Endodermal cell (in vitro differentiated cells): ENCODE measurements at regions not wholly inside any gene's neighbourhood (a gene's known extent, or its start where the extent isn't known, plus 50 kb on each side); places are given as distances from the start of the nearest gene placed in this dataset.

Source experiments
- DNase-seq: peaks from one replicate; pipeline ENCODE4 v3.0.0-alpha.2; 2017
- H3K27ac ChIP-seq: 2 replicates; pipeline ENCODE4 v1.5.1; 2013; ENCODE audit warnings: mild to moderate bottlenecking, low read depth, low read length, moderate library complexity
- H3K27me3 ChIP-seq: 2 replicates; pipeline ENCODE4 v1.6.1; 2013; ENCODE audit warnings: mild to moderate bottlenecking, low read length, moderate library complexity; ENCODE audit not compliant: insufficient read depth, control insufficient read depth, poor library complexity, severe bottlenecking
- H3K36me3 ChIP-seq: 2 replicates; pipeline ENCODE4 v1.7.0; 2013; ENCODE audit warnings: mild to moderate bottlenecking, low read length, moderate library complexity; ENCODE audit not compliant: control insufficient read depth, insufficient read depth
- H3K4me1 ChIP-seq: one replicate; pipeline ENCODE4 v1.7.0; 2013; ENCODE audit warnings: low read length; ENCODE audit not compliant: control insufficient read depth, insufficient read depth
- H3K4me3 ChIP-seq: 2 replicates; pipeline ENCODE4 v1.5.1; 2013; ENCODE audit warnings: mild to moderate bottlenecking, low read length, moderate library complexity
- H3K9ac ChIP-seq: 2 replicates; pipeline ENCODE4 v1.6.1; 2013; ENCODE audit warnings: mild to moderate bottlenecking, low read length, moderate library complexity; ENCODE audit not compliant: poor library complexity, severe bottlenecking; ENCODE audit errors: extremely low read depth
- H3K9me3 ChIP-seq: 2 replicates; pipeline ENCODE4 v1.6.1; 2013; ENCODE audit warnings: mild to moderate bottlenecking, low read length, moderate library complexity; ENCODE audit not compliant: control insufficient read depth
- H3K27ac Mint-ChIP-seq: 2 replicates; pipeline ENCODE4 v1.8.0; 2020; ENCODE audit warnings: mixed read lengths
- H3K27me3 Mint-ChIP-seq: 2 replicates; pipeline ENCODE4 v1.8.0; 2021; ENCODE audit warnings: mild to moderate bottlenecking, mixed read lengths; ENCODE audit not compliant: insufficient read depth
- H3K36me3 Mint-ChIP-seq: 2 replicates; pipeline ENCODE4 v1.8.0; 2020; ENCODE audit warnings: low read depth, mixed read lengths
- H3K4me1 Mint-ChIP-seq: 2 replicates; pipeline ENCODE4 v1.8.0; 2020; ENCODE audit warnings: mixed read lengths
- H3K4me3 Mint-ChIP-seq: 2 replicates; pipeline ENCODE4 v1.8.0; 2020; ENCODE audit warnings: mild to moderate bottlenecking, moderate library complexity, mixed read lengths
- H3K9me3 Mint-ChIP-seq: 2 replicates; pipeline ENCODE4 v1.8.0; 2020; ENCODE audit warnings: mild to moderate bottlenecking, mixed read lengths
- CTCF ChIP-seq: fragments of 200-600 bp; sonication (generic); conservative IDR thresholded peaks from 2 replicates; pipeline ENCODE4 v1.5.0; 2021; ENCODE audit warnings: antibody characterized with exemption, mild to moderate bottlenecking
- WGBS, 2 experiments: methylation state at CpG; one replicate each; pipeline versions ENCODE4 v1.1.5 to v1.1.7; 2013; ENCODE audit warnings: missing lambda C conversion rate in 2 of 2, mixed read lengths in 1 of 2; ENCODE audit not compliant: insufficient coverage in 1 of 2, insufficient read length in 1 of 2; 5-methylcytosine and 5-hydroxymethylcytosine counted together

GRCh38 chr7:84800846-84801245 lies 386.0 kb downstream of the SEMA3D start:
- 95 to 100% methylated on average over 1 of the region's 1 CpG for WGBS, 2 experiments
- Mint-ChIP-seq H3K4me1 (no peaks in the 10 kb centered on the region), H3K4me3 (no peak overlapping the region), H3K9me3 (peaks cover 19% of the 10 kb centered on the region), H3K27me3 (no peaks in the 10 kb centered on the region), H3K27ac (no peak overlapping the region), H3K36me3 (peaks cover 2% of the 10 kb centered on the region)
- no peaks in the 10 kb centered on the region for H3K36me3 ChIP-seq
- no peak overlapping the region for H3K4me3 ChIP-seq
- H3K27me3 ChIP-seq = no peaks in the 10 kb centered on the region
- DNase-seq = no peak
- no peak overlapping the region for H3K27ac ChIP-seq
- TF ChIP-seq CTCF = no peak
- no peak overlapping the region for H3K9ac ChIP-seq
- peaks cover 7% of the 10 kb centered on the region for H3K9me3 ChIP-seq
- H3K4me1 ChIP-seq = no peaks in the 10 kb centered on the region

GRCh38 chr7:84799106-84799505 lies 387.8 kb downstream of the SEMA3D start:
- H3K9ac ChIP-seq = no peak overlapping the region
- no peak overlapping the region for H3K27ac Mint-ChIP-seq
- peaks cover 2% of the 10 kb centered on the region for H3K36me3 Mint-ChIP-seq
- no peaks in the 10 kb centered on the region for H3K4me1 ChIP-seq
- no peaks in the 10 kb centered on the region for H3K27me3 ChIP-seq
- no peaks in the 10 kb centered on the region for H3K27me3 Mint-ChIP-seq
- peaks cover 8% of the 10 kb centered on the region for H3K9me3 ChIP-seq
- no peak for DNase-seq
- no peak for TF ChIP-seq CTCF
- no peaks in the 10 kb centered on the region for H3K4me1 Mint-ChIP-seq
- no peak overlapping the region for H3K4me3 ChIP-seq
- no peaks in the 10 kb centered on the region for H3K36me3 ChIP-seq
- H3K27ac ChIP-seq = no peak overlapping the region
- H3K9me3 Mint-ChIP-seq = peaks cover 25% of the 10 kb centered on the region
- 71 to 82% methylated on average over 3 to 4 of the region's 4 CpGs for WGBS, 2 experiments
- no peak overlapping the region for H3K4me3 Mint-ChIP-seq

- H3K36me3 ChIP-seq = no peaks in the 10 kb centered on the region
- no peak overlapping the region for H3K27ac ChIP-seq
- H3K9me3 ChIP-seq = peaks cover 8% of the 10 kb centered on the region
- 92 to 95% methylated on average over 6 to 7 of the region's 8 CpGs for WGBS, 2 experiments
- no peak overlapping the region for H3K27ac Mint-ChIP-seq
- no peak for TF ChIP-seq CTCF
- H3K4me3 Mint-ChIP-seq = no peak overlapping the region
- H3K4me3 ChIP-seq = no peak overlapping the region
- H3K4me1 ChIP-seq = no peaks in the 10 kb centered on the region
- no peak overlapping the region for H3K9ac ChIP-seq
- H3K4me1 Mint-ChIP-seq = no peaks in the 10 kb centered on the region
- H3K27me3 ChIP-seq = no peaks in the 10 kb centered on the region
- no peaks in the 10 kb centered on the region for H3K27me3 Mint-ChIP-seq
- DNase-seq = no peak
- H3K9me3 Mint-ChIP-seq = peaks cover 22% of the 10 kb centered on the region
- no peaks in the 10 kb centered on the region for H3K36me3 Mint-ChIP-seq
Observed at GRCh38 chr7:84792231-84792893, 394.5 kb downstream of the SEMA3D start.
